Thymus (tissue), 11 donors: ENCODE measurements at regions not wholly inside any gene's neighbourhood (a gene's known extent, or its start where the extent isn't known, plus 50 kb on each side); places are given as distances from the start of the nearest gene placed in this dataset.

ENCODE experiments used
- DNase-seq, 9 donors: peaks; one replicate each; pipeline ENCODE4 v3.0.0-alpha.2; 2013; ENCODE audit warnings: low spot score in 9 of 9, low read depth in 6 of 9, missing footprints in 1 of 9
- H3K27ac ChIP-seq, 2 donors: one replicate each; pipeline ENCODE4 v1.5.1; 2013; ENCODE audit warnings: control low read depth in 1 of 2, low read depth in 1 of 2, low read length in 1 of 2, mild to moderate bottlenecking in 1 of 2, moderate library complexity in 1 of 2
- H3K27me3 ChIP-seq, 2 donors: one replicate each; pipeline ENCODE4 v1.5.1; 2013; ENCODE audit warnings: low read length in 1 of 2; ENCODE audit not compliant: control insufficient read depth in 2 of 2, insufficient read depth in 1 of 2
- H3K36me3 ChIP-seq, 2 donors: one replicate each; pipeline ENCODE4 v1.5.1; 2013; ENCODE audit warnings: low read length in 1 of 2, mild to moderate bottlenecking in 1 of 2, moderate library complexity in 1 of 2; ENCODE audit not compliant: control insufficient read depth in 2 of 2, insufficient read depth in 2 of 2
- H3K4me1 ChIP-seq, 2 donors: one replicate each; pipeline ENCODE4 v1.5.1; 2013; ENCODE audit warnings: low read length in 2 of 2; ENCODE audit not compliant: control insufficient read depth in 2 of 2, insufficient read depth in 2 of 2
- H3K4me3 ChIP-seq, 2 donors: one replicate each; pipeline ENCODE4 v1.5.1; 2013; ENCODE audit warnings: low read length in 2 of 2, control low read depth in 1 of 2, mild to moderate bottlenecking in 1 of 2
- H3K9me3 ChIP-seq, 2 donors: one replicate each; pipeline ENCODE4 v1.5.1; 2013; ENCODE audit warnings: low read length in 1 of 2, mild to moderate bottlenecking in 1 of 2; ENCODE audit not compliant: control insufficient read depth in 2 of 2, insufficient read depth in 1 of 2
- WGBS: extraction: QIAGEN DNeasy Blood & Tissue Kit; methylation state at CpG from one replicate; pipeline ENCODE4 v1.1.7; 2013; 5-methylcytosine and 5-hydroxymethylcytosine counted together
- donor health status: healthy.

DNA sequence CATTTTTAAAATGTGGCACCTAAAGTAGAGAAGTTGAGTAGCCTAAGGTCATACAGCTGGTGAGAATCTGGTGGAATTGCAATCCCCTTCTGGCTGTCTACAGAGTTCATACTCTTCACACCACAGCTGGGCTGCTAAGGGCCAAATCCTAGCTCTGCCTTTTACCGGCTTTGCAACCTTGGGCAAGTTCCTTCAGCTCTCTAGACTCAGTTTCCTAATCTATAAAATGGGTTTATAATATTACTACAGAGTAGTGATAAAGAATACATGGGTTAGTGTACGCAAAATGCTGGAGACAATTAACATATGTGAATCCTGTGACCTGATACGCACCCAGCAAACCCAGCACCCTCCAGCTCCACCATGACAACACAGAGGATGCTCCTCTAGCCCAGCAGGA lies 298.2 kb upstream of the MAF start:
- WGBS, result 82% methylated on average over 3 of the region's 3 CpGs
- no peak for DNase-seq

DNA sequence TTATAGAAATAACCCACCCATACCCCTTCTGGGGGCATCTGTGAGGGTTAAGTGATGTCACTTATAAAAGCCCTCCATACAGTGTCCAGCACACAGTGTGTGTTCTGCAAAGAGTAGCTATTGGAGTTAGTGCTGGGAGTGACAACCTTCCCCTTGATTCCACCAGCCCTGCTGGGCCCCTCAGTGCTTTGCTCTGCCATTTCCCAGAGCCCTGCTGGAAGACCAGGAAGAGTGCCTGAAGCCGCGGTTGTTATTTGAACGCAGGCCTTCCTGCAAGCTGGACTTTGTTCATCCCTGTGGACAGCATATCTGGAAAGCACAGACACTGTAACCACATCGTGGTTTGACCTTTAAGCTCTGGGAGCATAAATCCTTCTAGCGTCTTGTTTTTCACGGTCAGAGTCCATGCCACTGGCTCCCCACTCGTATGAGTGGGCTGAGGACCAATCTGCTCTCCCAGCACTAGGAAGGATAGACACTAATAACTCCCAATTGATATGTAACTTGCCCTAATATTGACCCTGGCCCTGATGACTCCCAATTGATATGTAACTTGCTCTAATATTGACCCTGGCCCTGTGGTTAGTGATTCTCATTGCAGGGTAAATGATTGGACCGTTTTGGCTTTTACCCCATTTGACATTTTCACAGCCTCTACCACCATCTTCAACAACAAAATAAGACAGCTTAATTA lies 297.1 kb upstream of the MAF start:
- no peak overlapping the region for H3K27ac ChIP-seq
- no peaks in the 10 kb centered on the region for H3K9me3 ChIP-seq
- DNase-seq, result no peak
- no peaks in the 10 kb centered on the region for H3K27me3 ChIP-seq
- H3K4me3 ChIP-seq, result no peak overlapping the region
- H3K36me3 ChIP-seq, result no peaks in the 10 kb centered on the region
- no peaks in the 10 kb centered on the region for H3K4me1 ChIP-seq
- WGBS, result 87% methylated on average over 8 of the region's 8 CpGs

More for the DNA sequence above, 298.2 kb upstream of the MAF start:
- no peak overlapping the region for H3K27ac ChIP-seq
- no peaks in the 10 kb centered on the region for H3K9me3 ChIP-seq
- H3K36me3 ChIP-seq, result no peaks in the 10 kb centered on the region
- H3K27me3 ChIP-seq, result no peaks in the 10 kb centered on the region
- H3K4me1 ChIP-seq, result no peaks in the 10 kb centered on the region
- H3K4me3 ChIP-seq, result no peak overlapping the region

DNA sequence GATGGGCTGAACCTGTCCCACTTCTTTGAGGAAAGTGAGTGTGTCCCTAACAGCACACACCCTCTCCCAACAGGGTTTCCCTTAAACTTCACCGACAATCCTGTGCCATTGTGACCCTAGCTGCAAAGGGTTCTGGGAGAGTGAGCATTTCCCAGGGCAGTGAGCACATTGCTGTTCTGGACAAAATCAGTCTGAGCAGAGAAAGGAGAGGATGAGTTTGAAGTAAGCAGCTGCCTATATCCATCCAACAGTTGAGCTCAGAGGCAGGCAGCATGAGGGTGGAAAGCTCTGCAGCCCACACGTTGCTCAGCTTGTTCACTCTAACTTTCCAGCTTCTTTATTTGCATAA lies 296.5 kb upstream of the MAF start:
- DNase-seq, result no peak
- no peak overlapping the region for H3K27ac ChIP-seq
- no peaks in the 10 kb centered on the region for H3K27me3 ChIP-seq
- no peaks in the 10 kb centered on the region for H3K9me3 ChIP-seq
- no peaks in the 10 kb centered on the region for H3K4me1 ChIP-seq
- H3K4me3 ChIP-seq, result no peak overlapping the region
- no peaks in the 10 kb centered on the region for H3K36me3 ChIP-seq
- WGBS, result 92% methylated on average over 2 of the region's 2 CpGs

DNA sequence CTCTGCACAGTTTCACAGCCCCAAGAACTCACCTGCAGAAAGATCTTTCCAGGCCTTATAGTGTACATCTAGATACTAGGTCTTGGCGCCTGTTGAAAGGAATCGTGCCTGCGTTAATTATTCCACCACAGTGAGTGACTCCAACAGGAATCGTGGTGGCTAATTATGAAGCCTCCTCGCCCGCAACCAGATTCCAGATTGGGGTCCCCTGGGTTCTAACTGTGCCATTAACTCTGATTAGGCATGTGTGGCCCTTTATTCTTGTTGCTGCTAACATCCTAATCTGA lies 295.3 kb upstream of the MAF start:
- no peaks in the 10 kb centered on the region for H3K4me1 ChIP-seq
- H3K36me3 ChIP-seq, result no peaks in the 10 kb centered on the region
- 99% methylated on average over 6 of the region's 6 CpGs for WGBS
- no peak overlapping the region for H3K27ac ChIP-seq
- no peak for DNase-seq
- no peaks in the 10 kb centered on the region for H3K9me3 ChIP-seq
- no peaks in the 10 kb centered on the region for H3K27me3 ChIP-seq
- H3K4me3 ChIP-seq, result no peak overlapping the region

DNA sequence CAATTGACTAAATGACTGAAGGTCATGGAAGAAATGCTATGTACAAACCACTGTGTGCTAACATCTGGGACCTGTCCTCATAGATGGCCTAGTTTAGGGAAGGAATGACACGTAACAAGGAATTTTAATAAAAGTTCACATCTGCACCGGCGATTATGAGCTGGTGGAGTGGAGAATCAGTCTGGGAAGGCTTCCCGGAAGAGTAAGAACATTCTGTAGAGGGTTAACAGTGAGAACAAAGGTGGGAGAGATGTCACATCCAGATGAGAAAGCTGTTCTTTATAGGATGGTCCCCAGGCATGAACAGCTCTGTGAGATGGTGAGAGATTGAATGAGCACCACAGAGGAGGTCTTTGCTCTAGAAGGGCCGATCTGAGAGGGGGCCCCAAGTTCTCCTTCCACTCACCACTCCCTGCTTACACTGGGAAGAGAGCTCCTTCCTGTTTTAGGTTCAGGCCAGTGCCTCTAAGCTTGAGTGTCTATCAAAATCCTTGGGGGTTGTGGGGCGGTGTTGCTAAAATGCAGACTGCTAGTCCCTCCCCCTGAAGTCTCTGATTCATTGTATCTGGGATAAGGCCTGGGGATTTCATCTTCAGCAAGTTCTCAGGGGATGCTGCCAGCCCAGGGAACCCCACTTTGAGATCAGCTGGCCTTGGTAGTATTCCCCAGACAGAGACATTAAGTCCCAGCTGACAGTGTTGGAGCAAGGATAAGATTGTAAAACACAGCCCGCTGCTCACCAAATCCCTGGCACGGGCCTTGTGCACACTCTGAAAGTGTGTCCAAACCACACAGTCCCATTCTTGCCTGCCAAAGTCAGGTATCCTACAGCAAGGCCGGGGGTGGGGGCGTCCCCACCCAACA lies 294.7 kb upstream of the MAF start:
- no peak for DNase-seq
- Histone ChIP-seq H3K36me3 (no peaks in the 10 kb centered on the region), H3K4me1 (no peaks in the 10 kb centered on the region), H3K27me3 (no peaks in the 10 kb centered on the region), H3K9me3 (no peaks in the 10 kb centered on the region), H3K4me3 (no peak overlapping the region), H3K27ac (no peak overlapping the region)
- 96% methylated on average over 10 of the region's 10 CpGs for WGBS

DNA sequence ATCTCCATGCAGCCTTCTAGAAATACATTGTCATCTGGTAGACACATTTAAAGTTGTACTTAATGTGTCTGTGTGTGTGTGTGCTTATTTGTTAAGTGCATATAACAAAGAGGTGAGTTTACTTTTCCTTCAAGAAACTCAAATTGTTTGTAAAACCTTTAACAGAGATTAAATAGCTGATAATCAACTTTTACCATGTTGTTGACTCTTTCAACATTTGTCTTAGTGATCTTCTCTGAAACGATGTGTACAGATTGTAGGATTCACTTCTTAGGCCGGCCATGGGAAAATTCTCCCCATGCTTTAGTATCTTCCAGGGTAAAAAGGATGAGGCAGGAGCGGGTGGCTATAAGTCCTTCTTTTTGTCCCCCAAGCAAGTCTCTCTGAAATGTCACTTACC lies 292.9 kb upstream of the MAF start:
- no peaks in the 10 kb centered on the region for H3K4me1 ChIP-seq
- DNase-seq, result no peak
- no peaks in the 10 kb centered on the region for H3K27me3 ChIP-seq
- no peak overlapping the region for H3K4me3 ChIP-seq
- 98% methylated on average over 3 of the region's 3 CpGs for WGBS
- no peaks in the 10 kb centered on the region for H3K9me3 ChIP-seq
- H3K27ac ChIP-seq, result no peak overlapping the region
- H3K36me3 ChIP-seq, result no peaks in the 10 kb centered on the region

DNA sequence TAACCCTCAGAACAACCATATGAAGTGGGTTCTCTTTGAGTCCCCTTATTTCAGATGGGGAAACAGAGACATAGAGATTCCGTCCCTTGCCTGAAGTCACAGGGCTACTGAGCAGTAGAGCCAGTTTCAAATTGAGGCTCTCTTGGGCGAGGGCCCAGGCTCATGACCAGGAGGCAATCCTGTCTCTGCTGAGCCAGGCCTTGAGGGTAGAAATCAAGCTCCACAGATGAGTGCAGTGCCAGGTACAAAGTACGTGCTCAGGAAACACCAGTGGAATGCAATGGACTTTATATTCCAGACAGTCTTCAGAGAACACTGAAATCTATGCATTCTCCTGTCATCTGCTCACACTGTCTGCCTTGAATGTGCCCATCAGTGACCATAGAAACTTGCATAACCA lies 291.7 kb upstream of the MAF start:
- H3K27me3 ChIP-seq, result no peaks in the 10 kb centered on the region
- no peaks in the 10 kb centered on the region for H3K9me3 ChIP-seq
- H3K4me3 ChIP-seq, result no peak overlapping the region
- WGBS, result 97% methylated on average over 3 of the region's 3 CpGs
- no peaks in the 10 kb centered on the region for H3K4me1 ChIP-seq
- no peak overlapping the region for H3K27ac ChIP-seq
- no peaks in the 10 kb centered on the region for H3K36me3 ChIP-seq
- no peak for DNase-seq

DNA sequence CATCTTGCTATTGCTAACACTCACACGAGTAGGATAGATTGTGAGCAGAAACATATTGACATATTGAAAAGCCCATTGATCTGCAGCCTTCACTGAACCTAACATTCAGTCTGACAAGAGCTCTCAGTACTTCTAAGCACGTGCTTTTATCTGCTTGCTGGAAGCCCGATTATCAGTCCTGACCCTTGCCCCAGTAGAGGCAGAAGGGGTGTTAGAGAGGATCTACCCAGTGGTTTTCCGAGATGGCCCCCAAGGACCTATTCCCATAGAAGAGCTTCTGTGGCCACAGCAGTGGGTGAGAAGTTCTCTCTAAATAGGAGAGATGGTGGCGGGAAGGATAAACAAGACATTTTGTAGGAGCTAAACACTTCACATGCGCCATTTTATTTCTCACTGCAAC lies 290.9 kb upstream of the MAF start:
- 98% methylated on average over 6 of the region's 6 CpGs for WGBS
- Histone ChIP-seq H3K27me3 (no peaks in the 10 kb centered on the region), H3K27ac (no peak overlapping the region), H3K9me3 (no peaks in the 10 kb centered on the region), H3K36me3 (no peaks in the 10 kb centered on the region), H3K4me1 (no peaks in the 10 kb centered on the region), H3K4me3 (no peak overlapping the region)
- DNase-seq, result no peak

DNA sequence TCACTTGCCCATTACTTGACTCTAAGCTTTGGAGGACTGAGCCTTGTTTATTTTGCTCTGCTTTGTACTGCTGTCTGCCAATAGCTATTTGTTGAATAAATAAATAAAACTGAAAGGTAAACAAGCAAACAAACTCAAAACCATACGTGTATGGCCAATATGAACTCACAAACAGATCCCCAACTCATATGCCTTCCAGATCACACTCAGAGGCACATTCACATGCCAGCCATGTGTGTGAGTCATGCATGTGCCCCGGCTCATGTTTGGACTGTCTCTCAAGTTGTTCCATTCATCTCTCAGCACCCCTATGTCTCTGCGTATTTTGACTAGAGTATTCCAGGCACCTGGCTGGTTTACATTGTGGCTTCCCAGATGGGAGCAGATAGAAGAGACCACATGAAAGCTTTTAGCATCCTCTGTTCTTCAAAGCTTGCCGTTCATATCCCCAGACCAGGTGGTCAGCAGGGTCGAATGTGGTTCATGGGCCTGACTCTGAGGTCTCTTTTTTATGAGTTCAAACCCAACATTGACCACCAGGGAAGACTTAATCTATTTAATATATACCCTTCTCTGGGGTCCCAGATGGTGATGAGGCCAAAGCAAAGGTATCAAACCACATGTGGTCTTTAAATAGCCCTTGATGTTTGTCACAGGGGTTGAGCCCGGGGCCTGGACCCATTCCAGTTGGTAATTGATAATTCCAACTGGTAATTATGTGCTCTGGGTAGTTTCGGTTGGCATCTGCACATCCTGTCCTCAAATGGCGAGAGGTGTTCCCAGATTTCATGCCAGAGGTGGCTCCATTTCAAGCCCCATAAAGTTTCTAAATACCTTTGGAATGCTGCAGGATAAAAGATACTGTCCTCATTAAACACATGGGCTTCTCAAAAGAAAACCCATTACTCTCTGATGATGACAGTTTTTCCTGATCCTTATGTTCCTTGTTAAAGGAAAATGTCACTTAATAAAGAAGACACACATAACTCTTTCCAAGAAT lies 287.3 kb upstream of the MAF start:
- Histone ChIP-seq H3K27me3 (no peaks in the 10 kb centered on the region), H3K27ac (no peak overlapping the region), H3K4me1 (peaks cover 0 to 5% of the 10 kb centered on the region in 2 donors), H3K9me3 (no peaks in the 10 kb centered on the region), H3K4me3 (no peak overlapping the region), H3K36me3 (no peaks in the 10 kb centered on the region)
- 82% methylated on average over 8 of the region's 8 CpGs for WGBS
- no peak for DNase-seq
